A549 (cell line): ENCODE measurements at regions not wholly inside any gene's neighbourhood (a gene's known extent, or its start where the extent isn't known, plus 50 kb on each side); places are given as distances from the start of the nearest gene placed in this dataset.

Source experiments
- BHLHE40 ChIP-seq: IDR thresholded peaks from 2 replicates; pipeline ENCODE4 v1.6.1; 2012; ENCODE audit warnings: low read depth, low read length, inconsistent platforms
- CTCF ChIP-seq: fragments of >200 bp; sonication (Bioruptor Twin); formaldehyde crosslinking; IDR thresholded peaks from 3 replicates; pipeline ENCODE4 v1.5.1; 2016
- ELK1 ChIP-seq: fragments of 150-350 bp; IDR thresholded peaks from 2 replicates; pipeline ENCODE4 v1.6.1; 2014; ENCODE audit warnings: low read depth, mild to moderate bottlenecking, low read length
- EP300 ChIP-seq, 2 experiments: fragments of >200 bp; sonication (Bioruptor Twin); formaldehyde crosslinking; IDR thresholded peaks; 2 replicates in 1 of 2; 3 replicates in 1 of 2; pipeline ENCODE4 v1.6.1; 2016 to 2017
- MAX ChIP-seq: IDR thresholded peaks from 2 replicates; pipeline ENCODE4 v1.6.1; 2012
- POLR2A ChIP-seq: IDR thresholded peaks from 2 replicates; pipeline ENCODE4 v1.6.1; 2012; ENCODE audit warnings: mild to moderate bottlenecking, low read length
- REST ChIP-seq: fragments of 200-600 bp; sonication (generic); IDR thresholded peaks from 2 replicates; pipeline ENCODE4 v1.6.1; 2016; ENCODE audit warnings: antibody characterized with exemption, mild to moderate bottlenecking, moderate library complexity
- SREBF2 ChIP-seq: fragments of 450-650 bp; IDR thresholded peaks from 2 replicates; pipeline ENCODE4 v1.6.1; 2014; ENCODE audit warnings: mild to moderate bottlenecking, moderate library complexity
- USF2 ChIP-seq: fragments of 450-650 bp; IDR thresholded peaks from 2 replicates; pipeline ENCODE4 v1.6.1; 2014; ENCODE audit warnings: antibody characterized with exemption

- TF ChIP-seq EP300 (IDR thresholded peaks at IDR 0.05) (no peak), CTCF (no peak), POLR2A (no peak), SREBF2 (no peak), ELK1 (no peak), USF2 (no peak), BHLHE40 (no peak), MAX (no peak), REST (no peak)
Measured at GRCh38 chr4:81622028-81622427, 150.3 kb upstream of the RASGEF1B start.
